ENCODE measurements at regions not wholly inside any gene's neighbourhood (a gene's known extent, or its start where the extent isn't known, plus 50 kb on each side); places are given as distances from the start of the nearest gene placed in this dataset.

DNA sequence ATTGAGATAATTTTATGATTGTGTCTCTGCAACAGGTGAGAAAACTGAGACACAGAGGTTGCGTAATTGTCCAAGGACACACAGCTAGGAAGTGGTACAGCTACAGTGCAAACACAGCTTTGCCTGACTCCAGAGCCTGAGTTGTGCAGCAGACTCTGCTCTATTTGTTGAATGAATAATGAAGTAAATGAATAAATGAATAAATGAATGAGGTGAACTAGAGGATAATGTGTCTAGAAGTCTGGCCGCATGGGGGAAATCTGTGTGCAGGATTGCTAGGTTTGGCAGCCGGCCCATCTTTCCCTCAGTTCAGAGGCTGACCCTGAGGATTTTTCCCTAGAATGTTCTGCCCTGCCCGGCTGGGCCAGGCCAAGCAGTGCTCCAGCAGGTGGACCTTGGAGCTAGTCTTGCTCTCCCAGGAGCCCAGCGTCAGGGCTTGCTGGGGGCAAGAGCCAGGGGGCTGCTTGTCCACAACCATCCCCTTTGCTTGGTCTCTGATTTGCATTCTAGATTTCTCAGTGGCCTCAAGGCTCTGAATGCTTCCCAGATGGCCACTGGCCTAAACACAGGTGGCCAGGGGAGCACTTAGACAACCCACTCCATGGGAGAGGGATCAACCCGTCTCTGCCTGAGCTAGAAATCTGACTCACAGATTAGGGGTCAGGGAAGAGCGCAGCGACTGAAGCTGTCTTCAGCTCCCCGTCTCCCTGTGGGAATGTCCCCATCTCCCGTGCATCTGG lies 225.2 kb downstream of the C12orf75 start:
- TF ChIP-seq, protein P1, sequence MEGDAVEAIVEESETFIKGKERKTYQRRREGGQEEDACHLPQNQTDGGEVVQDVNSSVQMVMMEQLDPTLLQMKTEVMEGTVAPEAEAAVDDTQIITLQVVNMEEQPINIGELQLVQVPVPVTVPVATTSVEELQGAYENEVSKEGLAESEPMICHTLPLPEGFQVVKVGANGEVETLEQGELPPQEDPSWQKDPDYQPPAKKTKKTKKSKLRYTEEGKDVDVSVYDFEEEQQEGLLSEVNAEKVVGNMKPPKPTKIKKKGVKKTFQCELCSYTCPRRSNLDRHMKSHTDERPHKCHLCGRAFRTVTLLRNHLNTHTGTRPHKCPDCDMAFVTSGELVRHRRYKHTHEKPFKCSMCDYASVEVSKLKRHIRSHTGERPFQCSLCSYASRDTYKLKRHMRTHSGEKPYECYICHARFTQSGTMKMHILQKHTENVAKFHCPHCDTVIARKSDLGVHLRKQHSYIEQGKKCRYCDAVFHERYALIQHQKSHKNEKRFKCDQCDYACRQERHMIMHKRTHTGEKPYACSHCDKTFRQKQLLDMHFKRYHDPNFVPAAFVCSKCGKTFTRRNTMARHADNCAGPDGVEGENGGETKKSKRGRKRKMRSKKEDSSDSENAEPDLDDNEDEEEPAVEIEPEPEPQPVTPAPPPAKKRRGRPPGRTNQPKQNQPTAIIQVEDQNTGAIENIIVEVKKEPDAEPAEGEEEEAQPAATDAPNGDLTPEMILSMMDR (IDR thresholded peaks at IDR 0.05; ENCODE audit: low read length), result no peak
- no peak for TF ChIP-seq EZH2 (IDR thresholded peaks at IDR 0.05; ENCODE audit: borderline replicate concordance, low read length)

Data from OCI-LY1 (cell line).